H1 (cell line): ENCODE measurements at regions not wholly inside any gene's neighbourhood (a gene's known extent, or its start where the extent isn't known, plus 50 kb on each side); places are given as distances from the start of the nearest gene placed in this dataset.

Experiments
- GABPA ChIP-seq: IDR thresholded peaks from 2 replicates; pipeline ENCODE4 v1.6.1; 2011; ENCODE audit warnings: mild to moderate bottlenecking, low read length, moderate library complexity, borderline replicate concordance; ENCODE audit not compliant: insufficient read depth

- TF ChIP-seq GABPA: no peak
Measured at GRCh38 chr14:104322531-104323366, 184.4 kb downstream of the KIF26A start (continued).
